K562 (cell line): ENCODE measurements at regions not wholly inside any gene's neighbourhood (a gene's known extent, or its start where the extent isn't known, plus 50 kb on each side); places are given as distances from the start of the nearest gene placed in this dataset.

Source experiments
- FOSL1 ChIP-seq: fragments of 200-800 bp; sonication (Bioruptor generic); conservative IDR thresholded peaks from 2 replicates; pipeline ENCODE4 v1.6.1; 2016; ENCODE audit warnings: missing genetic modification characterization, missing compliant biosample characterization
- KLF6 ChIP-seq: fragments of 250-450 bp; sonication (Bioruptor Pico); IDR thresholded peaks from 2 replicates; pipeline ENCODE4 v1.4.0; 2020; ENCODE audit warnings: mild to moderate bottlenecking, moderate library complexity, borderline replicate concordance
- MAZ ChIP-seq, 2 experiments: fragments of 450-650 bp in 1 of 2; sonication (generic) in 1 of 2; formaldehyde crosslinking; IDR thresholded peaks in 1 of 2; conservative IDR thresholded peaks in 1 of 2; 2 replicates each; pipeline versions ENCODE4 v1.4.0 to v1.5.0; 2020; ENCODE audit warnings: mild to moderate bottlenecking in 1 of 2, missing genetic modification reagents in 1 of 2
- NCOR1 ChIP-seq: fragments of 450-650 bp; IDR thresholded peaks from 2 replicates; pipeline ENCODE4 v1.6.1; 2016; ENCODE audit warnings: mild to moderate bottlenecking, moderate library complexity
- NEUROD1 ChIP-seq: fragments of 150-350 bp; IDR thresholded peaks from 2 replicates; pipeline ENCODE4 v1.6.1; 2014; ENCODE audit warnings: borderline replicate concordance, low read length, low read depth; ENCODE audit not compliant: partially characterized antibody
- NR2C2 ChIP-seq, 2 experiments: fragments of 200-800 bp in 1 of 2; sonication (Bioruptor generic) in 1 of 2; sonication (generic) in 1 of 2; formaldehyde crosslinking in 1 of 2; IDR thresholded peaks; 2 replicates each; pipeline versions ENCODE4 v1.6.1 to v1.8.0; 2016 to 2022; ENCODE audit warnings: mild to moderate bottlenecking in 1 of 2, missing compliant biosample characterization in 1 of 2, missing genetic modification characterization in 1 of 2, missing genetic modification reagents in 1 of 2
- RBFOX2 ChIP-seq: fragments of 200-400 bp; formaldehyde crosslinking; IDR thresholded peaks from 2 replicates; pipeline ENCODE4 v1.6.1; 2017; ENCODE audit warnings: low read depth, mild to moderate bottlenecking, low read length, moderate library complexity
- RBM22 ChIP-seq: fragments of 200-400 bp; formaldehyde crosslinking; IDR thresholded peaks from 2 replicates; pipeline ENCODE4 v1.6.1; 2018; ENCODE audit warnings: low read length, low read depth; ENCODE audit not compliant: poor library complexity, severe bottlenecking
- RNF219 ChIP-seq: fragments of 250-450 bp; sonication (Bioruptor Pico); IDR thresholded peaks from 2 replicates; pipeline ENCODE4 v1.5.0; 2022; ENCODE audit warnings: mild to moderate bottlenecking
- STAT5A ChIP-seq: IDR thresholded peaks from 2 replicates; pipeline ENCODE4 v1.6.1; 2012; ENCODE audit warnings: low read length, inconsistent platforms, borderline replicate concordance
- SUPT5H ChIP-seq: fragments of 450-650 bp; IDR thresholded peaks from 2 replicates; pipeline ENCODE4 v1.6.1; 2016
- TCF3 ChIP-seq: sonication (generic); formaldehyde crosslinking; IDR thresholded peaks from 2 replicates; pipeline ENCODE4 v1.4.0; 2020; ENCODE audit warnings: mild to moderate bottlenecking, missing genetic modification reagents
- ZNF324 ChIP-seq: fragments of 250-450 bp; sonication (Bioruptor Pico); IDR thresholded peaks from 2 replicates; pipeline ENCODE4 v1.4.0; 2020; ENCODE audit warnings: mild to moderate bottlenecking
- ZNF764 ChIP-seq: fragments of 250-450 bp; sonication (Bioruptor Pico); IDR thresholded peaks from 2 replicates; pipeline ENCODE4 v1.4.0; 2020; ENCODE audit warnings: low read depth, mild to moderate bottlenecking, moderate library complexity
- TF ChIP-seq, protein P1 (sequence below): fragments of 250-450 bp; sonication (Bioruptor Pico); IDR thresholded peaks from 2 replicates; pipeline ENCODE4 v1.4.0; 2020; ENCODE audit warnings: mild to moderate bottlenecking
- TF ChIP-seq, protein P2 (sequence below): fragments of 450-650 bp; formaldehyde crosslinking; IDR thresholded peaks from 2 replicates; pipeline ENCODE4 v1.4.0; 2022; ENCODE audit warnings: mild to moderate bottlenecking, moderate library complexity
- TF ChIP-seq, protein P3 (sequence below): sonication (generic); formaldehyde crosslinking; IDR thresholded peaks from 2 replicates; pipeline ENCODE4 v1.8.1; 2022; ENCODE audit warnings: missing genetic modification reagents
- TF ChIP-seq, protein P4 (sequence below): conservative IDR thresholded peaks from 2 replicates; pipeline ENCODE4 v1.6.1; 2011; ENCODE audit warnings: low read depth, mild to moderate bottlenecking, low read length; ENCODE audit not compliant: control insufficient read depth

DNA sequence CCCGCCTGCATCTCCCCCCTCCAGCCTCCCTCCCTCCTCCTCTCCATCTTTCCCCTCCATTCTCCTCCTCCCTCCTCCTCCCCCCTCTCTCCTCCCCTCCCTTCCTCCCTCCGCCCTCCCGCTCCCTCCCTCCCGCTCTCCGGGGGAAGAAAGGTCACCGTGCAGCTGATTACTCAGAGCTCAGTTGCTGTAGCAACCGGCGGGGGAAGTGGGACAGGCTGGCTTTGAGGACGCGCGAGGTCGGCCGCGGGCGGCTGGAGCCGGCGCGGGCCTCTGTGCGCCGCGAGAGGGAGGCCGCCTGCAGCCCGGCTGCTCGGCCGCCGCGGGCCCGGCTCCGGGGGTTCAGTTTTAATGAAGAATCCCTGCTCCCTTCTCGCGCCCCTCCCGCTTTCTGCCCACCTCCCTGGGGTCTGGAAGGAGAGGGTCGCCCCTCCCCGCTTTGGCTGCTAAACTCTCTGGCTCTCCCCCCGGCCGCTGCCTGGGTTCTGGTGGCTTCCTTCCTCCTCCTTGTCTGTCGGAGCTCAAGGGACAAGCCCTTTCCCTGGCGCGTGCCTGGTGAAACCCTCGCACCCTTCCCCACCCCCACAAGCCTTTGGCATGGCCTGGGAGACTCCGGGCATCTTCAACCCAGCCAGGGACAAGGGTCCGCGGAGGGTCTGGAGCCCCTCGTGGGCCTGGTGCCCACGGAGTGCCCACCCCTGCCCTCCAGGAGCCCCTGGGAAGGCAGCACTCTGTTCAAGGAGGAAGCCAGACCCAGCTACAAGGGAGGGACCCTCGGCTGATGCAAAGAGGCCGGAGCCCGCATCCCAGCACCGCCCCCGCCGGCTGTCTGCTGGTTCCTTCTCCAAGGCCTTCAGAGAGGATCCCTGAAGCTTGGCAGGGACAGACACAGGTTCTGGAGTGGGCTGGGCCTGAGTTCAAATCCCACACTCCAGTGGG is 160.3 kb downstream of the C9orf50 start (continued):
- TF ChIP-seq, protein P1, sequence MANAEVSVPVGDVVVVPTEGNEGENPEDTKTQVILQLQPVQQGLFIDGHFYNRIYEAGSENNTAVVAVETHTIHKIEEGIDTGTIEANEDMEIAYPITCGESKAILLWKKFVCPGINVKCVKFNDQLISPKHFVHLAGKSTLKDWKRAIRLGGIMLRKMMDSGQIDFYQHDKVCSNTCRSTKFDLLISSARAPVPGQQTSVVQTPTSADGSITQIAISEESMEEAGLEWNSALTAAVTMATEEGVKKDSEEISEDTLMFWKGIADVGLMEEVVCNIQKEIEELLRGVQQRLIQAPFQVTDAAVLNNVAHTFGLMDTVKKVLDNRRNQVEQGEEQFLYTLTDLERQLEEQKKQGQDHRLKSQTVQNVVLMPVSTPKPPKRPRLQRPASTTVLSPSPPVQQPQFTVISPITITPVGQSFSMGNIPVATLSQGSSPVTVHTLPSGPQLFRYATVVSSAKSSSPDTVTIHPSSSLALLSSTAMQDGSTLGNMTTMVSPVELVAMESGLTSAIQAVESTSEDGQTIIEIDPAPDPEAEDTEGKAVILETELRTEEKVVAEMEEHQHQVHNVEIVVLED: peak; percentile 16; the same call in 1 of the 2 replicates
- 0 out of 2 replicates have a peak, but pooled peaks have one; percentile 15 for TF ChIP-seq KLF6
- peak; percentile 86 for TF ChIP-seq RBFOX2
- TF ChIP-seq TCF3 (CRISPR knock-in tag): 0 out of 2 replicates have a peak, but pooled peaks have one; percentile 14
- TF ChIP-seq, protein P2, sequence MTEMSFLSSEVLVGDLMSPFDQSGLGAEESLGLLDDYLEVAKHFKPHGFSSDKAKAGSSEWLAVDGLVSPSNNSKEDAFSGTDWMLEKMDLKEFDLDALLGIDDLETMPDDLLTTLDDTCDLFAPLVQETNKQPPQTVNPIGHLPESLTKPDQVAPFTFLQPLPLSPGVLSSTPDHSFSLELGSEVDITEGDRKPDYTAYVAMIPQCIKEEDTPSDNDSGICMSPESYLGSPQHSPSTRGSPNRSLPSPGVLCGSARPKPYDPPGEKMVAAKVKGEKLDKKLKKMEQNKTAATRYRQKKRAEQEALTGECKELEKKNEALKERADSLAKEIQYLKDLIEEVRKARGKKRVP (CRISPR knock-in tag): peak; percentile 60; the same call in 1 of the 2 replicates
- TF ChIP-seq MAZ (CRISPR knock-in tag; conservative IDR thresholded peaks at IDR 0.05 in 1 of 2, IDR thresholded peaks at IDR 0.05 in 1 of 2): peak; percentile 76 to 99
- TF ChIP-seq ZNF324 (CRISPR knock-in tag): 0 out of 2 replicates have a peak, but pooled peaks have one; percentile 51
- no peak for TF ChIP-seq STAT5A
- 0 out of 2 replicates have a peak, but pooled peaks have one; percentile 51 for TF ChIP-seq ZNF764 (CRISPR knock-in tag)
- TF ChIP-seq RNF219 (CRISPR knock-in tag): no peak
- peak; percentile 69 for TF ChIP-seq RBM22
- TF ChIP-seq SUPT5H: peak; percentile 58; the same call in 1 of the 2 replicates
- TF ChIP-seq NR2C2 (CRISPR knock-in tag; IDR thresholded peaks at IDR 0.05): no peak
- peak; percentile 92 for TF ChIP-seq NR2C2 (tag; IDR thresholded peaks at IDR 0.05)
- TF ChIP-seq NCOR1: peak; percentile 70
- peak; percentile 86 for TF ChIP-seq FOSL1 (tag)
- TF ChIP-seq, protein P3, sequence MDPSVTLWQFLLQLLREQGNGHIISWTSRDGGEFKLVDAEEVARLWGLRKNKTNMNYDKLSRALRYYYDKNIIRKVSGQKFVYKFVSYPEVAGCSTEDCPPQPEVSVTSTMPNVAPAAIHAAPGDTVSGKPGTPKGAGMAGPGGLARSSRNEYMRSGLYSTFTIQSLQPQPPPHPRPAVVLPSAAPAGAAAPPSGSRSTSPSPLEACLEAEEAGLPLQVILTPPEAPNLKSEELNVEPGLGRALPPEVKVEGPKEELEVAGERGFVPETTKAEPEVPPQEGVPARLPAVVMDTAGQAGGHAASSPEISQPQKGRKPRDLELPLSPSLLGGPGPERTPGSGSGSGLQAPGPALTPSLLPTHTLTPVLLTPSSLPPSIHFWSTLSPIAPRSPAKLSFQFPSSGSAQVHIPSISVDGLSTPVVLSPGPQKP (CRISPR knock-in tag): no peak
- peak; percentile 88 for TF ChIP-seq NEUROD1
- TF ChIP-seq, protein P4, sequence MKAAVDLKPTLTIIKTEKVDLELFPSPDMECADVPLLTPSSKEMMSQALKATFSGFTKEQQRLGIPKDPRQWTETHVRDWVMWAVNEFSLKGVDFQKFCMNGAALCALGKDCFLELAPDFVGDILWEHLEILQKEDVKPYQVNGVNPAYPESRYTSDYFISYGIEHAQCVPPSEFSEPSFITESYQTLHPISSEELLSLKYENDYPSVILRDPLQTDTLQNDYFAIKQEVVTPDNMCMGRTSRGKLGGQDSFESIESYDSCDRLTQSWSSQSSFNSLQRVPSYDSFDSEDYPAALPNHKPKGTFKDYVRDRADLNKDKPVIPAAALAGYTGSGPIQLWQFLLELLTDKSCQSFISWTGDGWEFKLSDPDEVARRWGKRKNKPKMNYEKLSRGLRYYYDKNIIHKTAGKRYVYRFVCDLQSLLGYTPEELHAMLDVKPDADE: peak; percentile 46; the same call in 1 of the 2 replicates
